ENCODE measurements at regions not wholly inside any gene's neighbourhood (a gene's known extent, or its start where the extent isn't known, plus 50 kb on each side); places are given as distances from the start of the nearest gene placed in this dataset.

GRCh38 chr9:108559432-108559831 lies 296.4 kb downstream of the ACTL7B start:
- TF ChIP-seq CTCF (IDR thresholded peaks at IDR 0.05), result no peak
- no peaks in the 10 kb centered on the region for H3K27me3 ChIP-seq
- 71 to 76% methylated on average over 2 of the region's 2 CpGs for WGBS, 2 donors
- H3K4me1 ChIP-seq, result no peaks in the 10 kb centered on the region
- no peak overlapping the region for H3K4me3 ChIP-seq
- no peak overlapping the region for H3K27ac ChIP-seq
- intact Hi-C loops (cut with DNase I), result loop anchor here in 1 of 10 donors (10.0 kb wide), 1 partner anchor 65 kb away; no protein-coding TSS in a partner anchor
- no peak for DNase-seq
- ATAC-seq, result no peak
- no peaks in the 10 kb centered on the region for H3K36me3 ChIP-seq
- no peaks in the 10 kb centered on the region for H3K9me3 ChIP-seq

- intact Hi-C loops (cut with DNase I), result loop anchor here in 1 of 10 donors (10.0 kb wide), 1 partner anchor 60 kb away; no protein-coding TSS in a partner anchor
- Histone ChIP-seq H3K27ac (no peak overlapping the region), H3K4me3 (no peak overlapping the region), H3K9me3 (no peaks in the 10 kb centered on the region), H3K4me1 (peaks cover 0 to 2% (median 0%) of the 10 kb centered on the region in 9 donors), H3K27me3 (no peaks in the 10 kb centered on the region), H3K36me3 (no peaks in the 10 kb centered on the region)
- no peak for ATAC-seq
- 93 to 98% methylated on average over 3 of the region's 3 CpGs for WGBS, 2 donors
- no peak for DNase-seq
- no peak for TF ChIP-seq CTCF (IDR thresholded peaks at IDR 0.05)
Observed at GRCh38 chr9:108554831-108555230, 301.0 kb downstream of the ACTL7B start.

- Histone ChIP-seq H3K9me3 (no peaks in the 10 kb centered on the region), H3K36me3 (no peaks in the 10 kb centered on the region), H3K27ac (no peak overlapping the region), H3K27me3 (no peaks in the 10 kb centered on the region), H3K4me1 (peaks cover 0 to 6% (median 0%) of the 10 kb centered on the region in 9 donors), H3K4me3 (no peak overlapping the region)
- ATAC-seq (no peak), DNase-seq (no peak)
- no peak for TF ChIP-seq CTCF (IDR thresholded peaks at IDR 0.05)
- WGBS, 2 donors, result 94% methylated on average over 2 of the region's 2 CpGs
- intact Hi-C loops (cut with DNase I), result loop anchor here in 1 of 10 donors (10.0 kb wide), 1 partner anchor 58 kb away; no protein-coding TSS in a partner anchor
Observed at GRCh38 chr9:108553111-108553635, 302.6 kb downstream of the ACTL7B start.

- Histone ChIP-seq H3K9me3 (no peaks in the 10 kb centered on the region), H3K4me3 (no peak overlapping the region), H3K27me3 (no peaks in the 10 kb centered on the region), H3K36me3 (no peaks in the 10 kb centered on the region), H3K27ac (no peak overlapping the region), H3K4me1 (peaks cover 0 to 6% (median 0%) of the 10 kb centered on the region in 9 donors)
- ATAC-seq, result peak in 1 of 8 donors; percentile 65
- no peak for TF ChIP-seq CTCF (IDR thresholded peaks at IDR 0.05)
- DNase-seq, result no peak
- intact Hi-C loops (cut with DNase I), result loop anchor here in 1 of 10 donors (10.0 kb wide), 1 partner anchor 58 kb away; no protein-coding TSS in a partner anchor
- 64 to 73% methylated on average over 7 of the region's 7 CpGs for WGBS, 2 donors
Observed at GRCh38 chr9:108552459-108553040, 303.2 kb downstream of the ACTL7B start.

Data from heart right ventricle (tissue), 16 donors.